ENCODE measurements at regions not wholly inside any gene's neighbourhood (a gene's known extent, or its start where the extent isn't known, plus 50 kb on each side); places are given as distances from the start of the nearest gene placed in this dataset.
"Not testable (repeated sequence)": the region's sequence is repeated elsewhere in the genome, so short reads cannot be mapped to it uniquely, and the experiment has no call there.

GRCh38 chr1:103274886-103275285 is 166.6 kb upstream of the COL11A1 start:
- Mint-ChIP-seq H3K4me3 (no peak overlapping the region), H3K27ac (peak overlapping the region; percentile 90)

GRCh38 chr1:103273106-103273505 is 164.8 kb upstream of the COL11A1 start:
- no peak for TF ChIP-seq CTCF (IDR thresholded peaks at IDR 0.05)
- DNase-seq = no peak
- peaks cover 17% of the 10 kb centered on the region for H3K36me3 Mint-ChIP-seq (ENCODE audit: low read depth)
- peaks cover 40% of the 10 kb centered on the region for H3K9me3 Mint-ChIP-seq
- peaks cover 39% of the 10 kb centered on the region for H3K4me1 Mint-ChIP-seq
- peak overlapping the region; percentile 12 for H3K27ac Mint-ChIP-seq
- H3K27me3 Mint-ChIP-seq (ENCODE audit: low read depth, poor library complexity) = no peaks in the 10 kb centered on the region
- no peak overlapping the region for H3K4me3 Mint-ChIP-seq

More at GRCh38 chr1:103274886-103275285, 166.6 kb upstream of the COL11A1 start:
- peaks cover 45% of the 10 kb centered on the region for H3K9me3 Mint-ChIP-seq
- DNase-seq = no peak
- no peak for TF ChIP-seq CTCF (IDR thresholded peaks at IDR 0.05)
- H3K27me3 Mint-ChIP-seq (ENCODE audit: low read depth, poor library complexity) = no peaks in the 10 kb centered on the region
- peaks cover 39% of the 10 kb centered on the region for H3K4me1 Mint-ChIP-seq
- H3K36me3 Mint-ChIP-seq (ENCODE audit: low read depth) = peaks cover 17% of the 10 kb centered on the region

DNA sequence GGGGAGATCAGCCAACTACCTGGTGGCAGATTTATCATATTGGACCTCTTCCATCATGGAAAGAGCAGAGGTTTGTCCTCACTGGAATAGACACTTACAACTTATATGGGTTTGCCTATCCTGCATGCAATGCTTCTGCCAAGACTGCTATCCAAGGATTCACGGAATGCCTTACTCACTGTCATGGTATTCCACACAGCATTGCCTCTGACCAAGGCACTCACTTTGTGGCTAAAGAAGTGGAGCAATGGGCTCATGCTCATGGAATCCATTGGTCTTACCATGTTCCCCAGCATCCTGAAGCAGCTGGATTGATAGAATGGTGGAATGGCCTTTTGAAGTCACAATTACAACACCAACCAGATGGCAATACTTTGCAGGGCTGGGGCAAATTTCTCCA is 163.1 kb upstream of the COL11A1 start:
- not testable (repeated sequence) for H3K27me3 Mint-ChIP-seq (ENCODE audit: low read depth, poor library complexity); DNase-seq; H3K27ac Mint-ChIP-seq; H3K4me3 Mint-ChIP-seq
- Mint-ChIP-seq H3K36me3 (ENCODE audit: low read depth) (peaks cover 17% of the 10 kb centered on the region), H3K4me1 (peaks cover 34% of the 10 kb centered on the region), H3K9me3 (peaks cover 38% of the 10 kb centered on the region)

DNA sequence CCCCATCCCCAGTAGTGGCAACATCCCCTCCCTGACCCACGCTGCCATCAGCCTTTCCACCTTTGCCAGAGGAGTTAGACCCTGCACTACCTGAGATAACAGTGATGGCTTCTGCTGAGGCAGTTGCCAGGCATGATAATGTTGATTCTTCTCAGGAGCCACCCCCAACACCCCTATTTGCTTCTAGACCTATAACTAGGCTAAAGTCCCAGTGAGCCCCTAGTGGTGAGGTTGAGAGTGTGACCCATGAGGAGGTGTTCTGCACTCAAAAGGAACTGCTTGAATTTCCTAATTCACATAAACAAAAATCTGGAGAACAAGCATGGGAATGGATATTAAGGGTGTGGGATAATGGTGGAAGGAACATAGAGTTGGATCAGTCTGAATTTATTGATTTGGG is 159.6 kb upstream of the COL11A1 start:
- no peaks in the 10 kb centered on the region for H3K27me3 Mint-ChIP-seq (ENCODE audit: low read depth, poor library complexity)
- no peak overlapping the region for H3K4me3 Mint-ChIP-seq
- no peak for TF ChIP-seq CTCF (IDR thresholded peaks at IDR 0.05)
- DNase-seq = no peak
- H3K36me3 Mint-ChIP-seq (ENCODE audit: low read depth) = no peaks in the 10 kb centered on the region
- no peak overlapping the region for H3K27ac Mint-ChIP-seq
- H3K4me1 Mint-ChIP-seq = peaks cover 6% of the 10 kb centered on the region
- peaks cover 14% of the 10 kb centered on the region for H3K9me3 Mint-ChIP-seq

- no peak overlapping the region for H3K27ac Mint-ChIP-seq
- no peak for TF ChIP-seq CTCF (IDR thresholded peaks at IDR 0.05)
- H3K4me3 Mint-ChIP-seq = no peak overlapping the region
- peaks cover under 1% of the 10 kb centered on the region for H3K4me1 Mint-ChIP-seq
- H3K27me3 Mint-ChIP-seq (ENCODE audit: low read depth, poor library complexity) = no peaks in the 10 kb centered on the region
- no peaks in the 10 kb centered on the region for H3K36me3 Mint-ChIP-seq (ENCODE audit: low read depth)
- peaks cover 14% of the 10 kb centered on the region for H3K9me3 Mint-ChIP-seq
- DNase-seq = no peak
Measured at GRCh38 chr1:103267266-103267665, 158.9 kb upstream of the COL11A1 start.

GRCh38 chr1:103266036-103266435 is 157.7 kb upstream of the COL11A1 start:
- no peak for TF ChIP-seq CTCF (IDR thresholded peaks at IDR 0.05)
- no peak for DNase-seq
- no peak overlapping the region for H3K4me3 Mint-ChIP-seq
- no peaks in the 10 kb centered on the region for H3K4me1 Mint-ChIP-seq
- H3K9me3 Mint-ChIP-seq = peaks cover 11% of the 10 kb centered on the region
- no peaks in the 10 kb centered on the region for H3K36me3 Mint-ChIP-seq (ENCODE audit: low read depth)
- no peaks in the 10 kb centered on the region for H3K27me3 Mint-ChIP-seq (ENCODE audit: low read depth, poor library complexity)
- H3K27ac Mint-ChIP-seq = no peak overlapping the region

Data from nephron progenitor cell (in vitro differentiated cells).